Caco-2 (cell line): ENCODE measurements at regions not wholly inside any gene's neighbourhood (a gene's known extent, or its start where the extent isn't known, plus 50 kb on each side); places are given as distances from the start of the nearest gene placed in this dataset.

Experiments
- BruUV-seq: library from RNA; stranded (reverse); fragments of 400-500 nt; replicated peaks from 2 replicates; lab custom pipeline; 2021; lab: Mats Ljungman, UMichigan
- CTCF ChIA-PET: fragments of 300-600 bp; sonication (Branson Sonifier 250); formaldehyde crosslinking; loops from one replicate; lab custom pipeline; 2022; ENCODE audit warnings: antibody characterized with exemption; lab: Charles Lee
- POLR2A ChIA-PET: fragments of 300-600 bp; sonication (Branson Sonifier 250); formaldehyde crosslinking; loops from one replicate; lab custom pipeline; 2022; ENCODE audit warnings: antibody characterized with exemption; lab: Charles Lee
- DNase-seq, 2 experiments: peaks; one replicate each; pipeline versions ENCODE4 v3.0.0 to v3.0.0-alpha.2; 2020 to 2022
- H3K27me3 ChIP-seq: replicated peaks from 2 replicates; pipeline ENCODE4 v1.6.0; 2011; ENCODE audit warnings: low read length; ENCODE audit not compliant: control insufficient read depth, insufficient read depth
- H3K36me3 ChIP-seq: 2 replicates; pipeline ENCODE4 v1.5.1; 2011; ENCODE audit warnings: low read length; ENCODE audit not compliant: control insufficient read depth, insufficient read depth
- H3K4me1 ChIP-seq: fragments of 250-450 bp; sonication (Bioruptor Pico); 2 replicates; pipeline ENCODE4 v1.5.1; 2020; ENCODE audit warnings: mild to moderate bottlenecking
- H3K4me3 ChIP-seq: 2 replicates; pipeline ENCODE4 v1.5.1; 2011; ENCODE audit warnings: low read depth, mild to moderate bottlenecking, control low read depth, low read length
- H3K9me3 ChIP-seq: fragments of 250-450 bp; sonication (Bioruptor Pico); 2 replicates; pipeline ENCODE4 v1.5.1; 2020; ENCODE audit warnings: mild to moderate bottlenecking, moderate library complexity
- H3K27ac Mint-ChIP-seq: one replicate; pipeline ENCODE4 v1.8.0; 2022; ENCODE audit warnings: mixed read lengths; ENCODE audit not compliant: unreplicated experiment
- H3K27me3 Mint-ChIP-seq: one replicate; pipeline ENCODE4 v1.8.0; 2022; ENCODE audit warnings: mixed read lengths; ENCODE audit not compliant: insufficient read depth, unreplicated experiment
- H3K36me3 Mint-ChIP-seq: one replicate; pipeline ENCODE4 v1.8.0; 2022; ENCODE audit warnings: mild to moderate bottlenecking, mixed read lengths; ENCODE audit not compliant: insufficient read depth, unreplicated experiment
- H3K4me1 Mint-ChIP-seq: one replicate; pipeline ENCODE4 v1.8.0; 2022; ENCODE audit warnings: low read depth, mixed read lengths; ENCODE audit not compliant: unreplicated experiment
- H3K4me3 Mint-ChIP-seq: one replicate; pipeline ENCODE4 v1.8.0; 2022; ENCODE audit warnings: mild to moderate bottlenecking, moderate library complexity, mixed read lengths; ENCODE audit not compliant: unreplicated experiment
- H3K9me3 Mint-ChIP-seq: one replicate; pipeline ENCODE4 v1.8.0; 2022; ENCODE audit warnings: mixed read lengths; ENCODE audit not compliant: unreplicated experiment
- intact Hi-C: fragments of 100-400 bp; cut with micrococcal nuclease; formaldehyde crosslinking; loops from one replicate; pipeline ENCODE4 v1.10.0; 2022; ENCODE audit not compliant: unreplicated experiment
- TF ChIP-seq, protein P1 (sequence below), 2 experiments: fragments of 200-600 bp in 1 of 2; IDR thresholded peaks; 1 replicate in 1 of 2; 2 replicates in 1 of 2; pipeline versions ENCODE4 v1.5.1 to v1.8.0; 2011 to 2022; ENCODE audit warnings: antibody characterized with exemption in 1 of 2, control low read depth in 1 of 2, inconsistent platforms in 1 of 2, low read depth in 1 of 2, low read length in 1 of 2, mild to moderate bottlenecking in 1 of 2, moderate library complexity in 1 of 2; ENCODE audit not compliant: insufficient read depth in 1 of 2, severe bottlenecking in 1 of 2, unreplicated experiment in 1 of 2

DNA sequence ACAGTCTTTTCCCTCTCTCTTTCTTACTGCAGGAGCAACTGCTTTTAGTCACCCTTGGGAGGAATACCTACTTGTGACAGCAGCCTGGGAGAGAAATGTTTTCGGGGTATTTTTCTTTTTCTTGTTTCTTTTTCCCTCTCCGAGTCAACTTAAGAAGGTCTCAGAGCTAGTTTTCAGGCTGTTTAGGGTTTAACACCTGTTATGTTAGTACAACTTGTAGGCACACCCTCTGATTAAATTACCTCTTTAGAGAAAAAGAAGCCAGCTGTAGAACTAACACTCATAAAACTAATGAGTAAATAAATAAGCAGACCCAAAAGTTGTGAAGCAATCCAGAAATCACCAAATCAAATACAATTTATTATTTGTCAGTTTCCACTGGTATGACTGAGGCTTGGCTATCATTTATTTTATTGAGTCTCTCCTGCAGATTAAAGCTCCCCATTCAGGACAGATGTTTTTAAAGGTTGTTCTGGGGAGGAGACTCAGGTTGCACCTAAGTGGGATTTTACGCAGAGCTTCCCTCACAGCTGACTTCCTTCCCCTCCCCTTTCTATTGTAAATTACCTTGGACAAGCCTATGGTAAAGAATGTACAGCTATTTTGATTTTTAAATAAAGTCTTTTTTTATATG lies 112.5 kb downstream of the FOXB1 start:
- no peaks in the 10 kb centered on the region for H3K9me3 ChIP-seq
- H3K4me1 ChIP-seq, result no peaks in the 10 kb centered on the region
- no TSS peak for BruUV-seq
- H3K36me3 ChIP-seq, result no peaks in the 10 kb centered on the region
- Mint-ChIP-seq H3K4me1 (peaks cover 8% of the 10 kb centered on the region), H3K27me3 (peaks cover 14% of the 10 kb centered on the region), H3K36me3 (no peaks in the 10 kb centered on the region), H3K9me3 (no peaks in the 10 kb centered on the region), H3K4me3 (no peak overlapping the region), H3K27ac (no peak overlapping the region)
- TF ChIP-seq, protein P1, sequence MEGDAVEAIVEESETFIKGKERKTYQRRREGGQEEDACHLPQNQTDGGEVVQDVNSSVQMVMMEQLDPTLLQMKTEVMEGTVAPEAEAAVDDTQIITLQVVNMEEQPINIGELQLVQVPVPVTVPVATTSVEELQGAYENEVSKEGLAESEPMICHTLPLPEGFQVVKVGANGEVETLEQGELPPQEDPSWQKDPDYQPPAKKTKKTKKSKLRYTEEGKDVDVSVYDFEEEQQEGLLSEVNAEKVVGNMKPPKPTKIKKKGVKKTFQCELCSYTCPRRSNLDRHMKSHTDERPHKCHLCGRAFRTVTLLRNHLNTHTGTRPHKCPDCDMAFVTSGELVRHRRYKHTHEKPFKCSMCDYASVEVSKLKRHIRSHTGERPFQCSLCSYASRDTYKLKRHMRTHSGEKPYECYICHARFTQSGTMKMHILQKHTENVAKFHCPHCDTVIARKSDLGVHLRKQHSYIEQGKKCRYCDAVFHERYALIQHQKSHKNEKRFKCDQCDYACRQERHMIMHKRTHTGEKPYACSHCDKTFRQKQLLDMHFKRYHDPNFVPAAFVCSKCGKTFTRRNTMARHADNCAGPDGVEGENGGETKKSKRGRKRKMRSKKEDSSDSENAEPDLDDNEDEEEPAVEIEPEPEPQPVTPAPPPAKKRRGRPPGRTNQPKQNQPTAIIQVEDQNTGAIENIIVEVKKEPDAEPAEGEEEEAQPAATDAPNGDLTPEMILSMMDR (IDR thresholded peaks at IDR 0.05; ENCODE audit: insufficient read depth in 1 of 2, low read depth in 1 of 2, low read length in 1 of 2, severe bottlenecking in 1 of 2, unreplicated experiment in 1 of 2), result no peak
- no peaks in the 10 kb centered on the region; the same call in 1 of the 2 replicates for H3K27me3 ChIP-seq
- POLR2A ChIA-PET, result no interaction called here
- CTCF ChIA-PET, result no interaction called here
- no peak overlapping the region for H3K4me3 ChIP-seq
- DNase-seq, result no peak
- intact Hi-C loops, result no loop called here

DNA sequence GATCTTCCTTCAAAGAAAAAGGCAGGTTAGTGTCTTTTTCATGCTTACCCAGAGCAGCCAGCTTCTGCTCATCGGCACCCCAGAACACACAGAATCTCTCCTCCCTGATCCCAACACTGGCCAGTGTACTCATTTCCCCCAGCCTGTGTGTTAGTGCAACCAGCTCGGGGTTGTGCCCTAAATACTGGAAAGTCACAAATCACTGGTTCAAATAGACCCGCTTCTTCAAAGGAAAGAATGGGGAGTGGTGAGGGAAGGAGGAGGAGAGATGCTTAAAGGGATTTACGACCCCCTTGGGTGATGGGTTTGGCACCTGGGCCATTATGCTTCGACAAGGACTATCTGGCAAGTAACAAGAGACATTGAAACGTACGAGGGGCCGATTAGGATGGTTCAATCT lies 114.0 kb downstream of the FOXB1 start:
- H3K27me3 ChIP-seq, result no peaks in the 10 kb centered on the region; the same call in 1 of the 2 replicates
- H3K27me3 Mint-ChIP-seq, result peaks cover 14% of the 10 kb centered on the region
- H3K36me3 Mint-ChIP-seq, result no peaks in the 10 kb centered on the region
- DNase-seq, result no peak
- no peak overlapping the region for H3K27ac Mint-ChIP-seq
- no peaks in the 10 kb centered on the region for H3K9me3 Mint-ChIP-seq
- intact Hi-C loops, result no loop called here
- no peak overlapping the region for H3K4me3 Mint-ChIP-seq
- no peak overlapping the region for H3K4me3 ChIP-seq
- H3K36me3 ChIP-seq, result no peaks in the 10 kb centered on the region
- H3K4me1 Mint-ChIP-seq, result peaks cover 8% of the 10 kb centered on the region
- H3K9me3 ChIP-seq, result no peaks in the 10 kb centered on the region
- TF ChIP-seq, protein P1 (IDR thresholded peaks at IDR 0.05; ENCODE audit: insufficient read depth in 1 of 2, low read depth in 1 of 2, low read length in 1 of 2, severe bottlenecking in 1 of 2, unreplicated experiment in 1 of 2), result no peak
- BruUV-seq, result no TSS peak
- ChIA-PET CTCF (interaction anchor here (0.6 kb wide), 1 partner anchor 118 kb away, joined by 3 read pairs; no protein-coding TSS in a partner anchor), POLR2A (no interaction called here)
- H3K4me1 ChIP-seq, result no peaks in the 10 kb centered on the region

DNA sequence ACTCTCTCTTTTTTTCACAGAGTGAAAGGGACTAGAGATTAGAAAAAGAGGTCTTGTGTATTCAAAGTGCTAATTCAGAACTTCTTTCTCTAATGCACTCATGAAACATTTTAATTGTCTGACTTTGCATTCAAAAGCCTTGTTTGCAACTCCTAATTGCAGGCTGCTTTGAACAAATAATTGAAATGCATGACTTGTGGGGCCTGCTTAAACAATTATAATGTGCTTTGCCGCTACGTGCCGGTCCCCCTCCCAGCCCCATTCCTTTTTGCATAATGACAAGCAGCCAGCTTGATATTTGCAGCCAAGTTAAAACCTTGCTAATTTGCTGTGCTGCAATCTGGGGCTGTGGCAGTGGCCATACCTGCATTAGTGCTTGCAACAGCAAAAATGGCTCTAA lies 114.5 kb downstream of the FOXB1 start:
- H3K4me1 ChIP-seq, result no peaks in the 10 kb centered on the region
- no peaks in the 10 kb centered on the region; the same call in 1 of the 2 replicates for H3K27me3 ChIP-seq
- Mint-ChIP-seq H3K36me3 (no peaks in the 10 kb centered on the region), H3K27ac (no peak overlapping the region), H3K4me3 (no peak overlapping the region), H3K27me3 (peaks cover 14% of the 10 kb centered on the region), H3K4me1 (peaks cover 8% of the 10 kb centered on the region), H3K9me3 (no peaks in the 10 kb centered on the region)
- intact Hi-C loops, result no loop called here
- ChIA-PET POLR2A (no interaction called here), CTCF (interaction anchor here (0.6 kb wide), 1 partner anchor 118 kb away, joined by 3 read pairs; no protein-coding TSS in a partner anchor)
- DNase-seq, result no peak
- H3K36me3 ChIP-seq, result no peaks in the 10 kb centered on the region
- H3K9me3 ChIP-seq, result no peaks in the 10 kb centered on the region
- H3K4me3 ChIP-seq, result no peak overlapping the region
- TF ChIP-seq, protein P1 (IDR thresholded peaks at IDR 0.05; ENCODE audit: insufficient read depth in 1 of 2, low read depth in 1 of 2, low read length in 1 of 2, severe bottlenecking in 1 of 2, unreplicated experiment in 1 of 2), result no peak
- BruUV-seq, result no TSS peak
